ENCODE measurements at regions not wholly inside any gene's neighbourhood (a gene's known extent, or its start where the extent isn't known, plus 50 kb on each side); places are given as distances from the start of the nearest gene placed in this dataset.

DNA sequence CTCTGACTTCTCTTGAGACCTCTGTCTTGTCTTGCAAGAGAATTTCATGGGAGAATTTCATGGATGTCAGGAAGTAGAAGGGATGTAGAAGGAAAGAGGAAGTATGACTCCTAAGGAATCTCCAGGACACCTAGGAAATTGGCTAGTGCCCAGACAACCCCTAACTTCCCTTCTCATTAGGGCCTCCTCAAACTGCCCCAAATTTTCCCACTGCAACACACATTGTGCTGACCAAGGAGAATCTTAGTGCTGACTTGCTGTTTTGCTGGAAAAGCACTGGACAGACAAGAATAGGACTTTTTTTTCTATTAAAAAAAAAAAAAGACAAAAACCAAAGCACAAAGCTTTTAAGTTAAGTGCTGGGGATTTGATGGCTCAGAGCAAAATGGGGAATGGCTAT, 236.1 kb upstream of the CADM1 start:
- DNase-seq, result no peak

- DNase-seq, result no peak
Measured at GRCh38 chr11:115739878-115740277, 235.7 kb upstream of the CADM1 start.

GRCh38 chr11:115739146-115739545, 234.9 kb upstream of the CADM1 start:
- no peak for DNase-seq

- no peak for DNase-seq
Measured at GRCh38 chr11:115737875-115738274, 233.7 kb upstream of the CADM1 start.

GRCh38 chr11:115736146-115736545, 231.9 kb upstream of the CADM1 start:
- DNase-seq, result no peak

- no peak for DNase-seq
Measured at GRCh38 chr11:115724666-115725065, 220.5 kb upstream of the CADM1 start.

DNA sequence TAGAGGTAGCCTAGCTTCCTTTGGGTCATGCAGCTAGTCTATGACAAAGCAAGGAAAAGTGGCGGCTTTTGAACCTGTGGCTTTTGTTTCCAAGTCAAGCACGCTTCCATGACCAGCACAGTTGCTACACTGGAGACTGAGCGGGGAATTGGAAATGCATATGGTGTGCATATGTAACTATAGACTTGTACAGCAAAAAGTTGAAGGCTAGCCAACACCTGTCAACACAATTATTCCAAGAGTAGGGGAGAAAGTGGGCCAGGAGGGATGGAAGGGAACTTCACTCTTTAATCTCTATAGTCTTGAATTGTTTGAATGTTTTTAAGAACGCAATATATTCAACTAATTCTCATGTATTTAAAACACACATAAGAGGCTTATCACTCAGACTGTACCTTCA, 218.5 kb upstream of the CADM1 start:
- DNase-seq, result no peak

DNA sequence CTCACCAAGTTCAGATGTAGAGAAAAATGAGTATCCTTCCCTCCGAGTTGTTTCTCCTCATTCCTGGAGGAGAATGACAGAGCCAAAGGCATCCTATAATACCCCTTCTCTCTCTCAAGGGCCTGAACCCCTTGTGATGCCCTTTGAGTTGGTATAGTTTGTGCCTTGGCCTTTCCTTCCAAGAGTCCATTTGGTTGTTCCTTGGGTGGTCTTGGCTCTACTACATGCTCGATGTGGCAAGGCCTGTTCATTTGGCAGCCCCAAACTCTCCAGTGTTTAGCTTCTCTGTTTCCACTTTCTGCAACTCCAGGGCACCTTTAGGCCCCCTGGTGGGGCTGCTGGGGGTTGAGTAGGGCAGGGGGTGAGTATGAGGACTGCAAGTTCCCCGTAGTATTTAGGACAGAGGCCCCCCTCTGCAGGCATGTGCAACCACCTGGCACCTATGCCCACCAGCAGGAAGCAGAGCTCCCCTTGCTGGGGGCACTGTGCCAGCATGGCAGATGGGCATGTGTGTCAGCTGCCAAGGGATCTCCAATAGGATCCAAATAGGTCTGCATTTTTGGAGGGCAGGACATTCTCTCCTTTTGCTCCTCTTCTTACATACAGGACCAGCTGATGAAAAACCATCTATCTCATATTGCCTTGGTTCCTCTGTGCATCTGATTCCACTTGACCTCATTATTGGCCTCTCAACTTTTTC, 217.2 kb upstream of the CADM1 start:
- DNase-seq, result no peak

- DNase-seq, result no peak
Measured at GRCh38 chr11:115720602-115721245, 216.5 kb upstream of the CADM1 start.

DNA sequence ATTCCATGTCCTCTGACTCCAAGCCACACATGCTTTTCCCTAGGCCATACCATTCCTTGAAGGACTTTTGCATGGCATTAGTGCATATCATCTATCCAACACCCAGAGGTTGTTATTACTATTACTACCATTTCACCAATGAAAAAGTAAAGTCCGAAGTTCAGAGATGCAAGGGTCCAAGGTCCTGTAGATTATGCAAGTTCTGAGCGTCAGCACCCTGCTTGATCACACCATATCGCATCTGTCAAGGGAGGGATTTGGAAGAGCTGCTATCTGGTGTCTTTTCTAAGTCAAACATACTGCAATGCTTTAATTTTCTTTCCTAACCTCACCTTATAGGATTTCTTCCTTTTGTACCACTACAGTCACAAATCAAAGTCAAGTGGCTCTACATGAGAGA, 214.7 kb upstream of the CADM1 start:
- DNase-seq, result no peak

DNA sequence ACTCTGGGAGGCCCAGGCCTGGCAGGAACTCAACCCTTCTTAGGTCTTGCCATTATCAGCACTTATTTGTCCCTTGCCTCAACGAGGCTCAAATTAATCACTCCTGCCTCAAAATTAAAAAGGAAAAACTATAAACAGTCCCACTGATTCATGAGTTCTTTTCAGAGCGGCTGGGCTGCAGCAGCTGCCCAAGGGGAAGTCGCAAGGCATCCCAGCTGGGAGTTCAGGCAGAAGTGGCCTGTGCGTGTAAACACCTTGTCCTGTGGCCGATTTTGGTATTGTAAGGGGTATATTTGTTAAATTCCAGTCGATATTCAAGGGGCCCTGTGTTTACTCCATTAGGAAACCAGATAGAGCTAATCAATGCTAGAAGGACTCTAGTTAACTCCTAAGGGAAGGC, 213.9 kb upstream of the CADM1 start:
- DNase-seq, result no peak

GRCh38 chr11:115716601-115717529, 212.7 kb upstream of the CADM1 start:
- no peak for DNase-seq

- no peak for DNase-seq
Measured at GRCh38 chr11:115716080-115716479, 211.9 kb upstream of the CADM1 start.

- DNase-seq, result no peak
Measured at GRCh38 chr11:115715251-115715770, 211.1 kb upstream of the CADM1 start.

GRCh38 chr11:115712296-115712695, 208.1 kb upstream of the CADM1 start:
- DNase-seq, result no peak

DNA sequence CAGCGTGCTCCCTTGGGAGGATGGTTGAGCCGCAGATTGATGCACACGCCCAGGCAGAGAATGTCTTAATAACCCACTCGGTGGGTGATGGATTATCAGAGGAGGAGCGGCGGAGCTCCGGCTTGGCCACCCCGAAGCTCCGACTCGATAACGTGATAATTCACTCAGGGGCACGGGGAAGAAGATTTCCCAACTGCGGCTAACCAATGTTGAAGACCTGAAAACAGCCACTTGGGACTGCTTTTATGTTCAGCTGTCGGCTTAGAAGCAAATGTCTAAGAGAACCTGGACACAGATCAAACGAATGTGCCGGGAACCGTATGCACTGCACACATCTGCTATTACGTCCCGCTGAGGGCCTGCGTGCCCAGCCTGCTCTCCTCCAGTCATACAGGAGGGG, 206.8 kb upstream of the CADM1 start:
- no peak for DNase-seq

GRCh38 chr11:115710426-115710825, 206.2 kb upstream of the CADM1 start:
- no peak for DNase-seq

GRCh38 chr11:115709297-115709696, 205.1 kb upstream of the CADM1 start:
- no peak for DNase-seq

- DNase-seq, result no peak
Measured at GRCh38 chr11:115707180-115707905, 203.1 kb upstream of the CADM1 start.

GRCh38 chr11:115706626-115707135, 202.5 kb upstream of the CADM1 start:
- DNase-seq, result no peak

- DNase-seq, result no peak
Measured at GRCh38 chr11:115705200-115705599, 201.0 kb upstream of the CADM1 start.

All from T-helper 1 cell (primary cell).